ENCODE measurements at regions not wholly inside any gene's neighbourhood (a gene's known extent, or its start where the extent isn't known, plus 50 kb on each side); places are given as distances from the start of the nearest gene placed in this dataset.

- CTCF ChIA-PET (ENCODE audit: low intra/inter-chr PET ratio, low total read pairs) = no interaction called here
- Histone ChIP-seq H3K4me2 (ENCODE audit: low read depth, low read length) (no peak overlapping the region), H3K9me3 (ENCODE audit: low read length) (peaks cover 66% of the 10 kb centered on the region), H2AFZ (ENCODE audit: low read length) (no peak overlapping the region), H3K9ac (ENCODE audit: insufficient read depth, low read depth, low read length) (no peak overlapping the region), H3K79me2 (ENCODE audit: insufficient read depth, low read length) (no peaks in the 10 kb centered on the region), H3K36me3 (replicated peaks in 1 of 2; ENCODE audit: control insufficient read depth in 1 of 2, insufficient read depth in 2 of 2, low read length in 2 of 2) (no peaks in the 10 kb centered on the region), H3K4me1 (ENCODE audit: insufficient read depth, low read length) (no peaks in the 10 kb centered on the region), H3K27ac (ENCODE audit: extremely low read length, insufficient read depth, low read length) (no peak overlapping the region), H3K27me3 (ENCODE audit: control insufficient read depth in 1 of 2, insufficient read depth in 2 of 2, low read length in 2 of 2) (no peaks in the 10 kb centered on the region), H3K4me3 (replicated peaks in 1 of 3; ENCODE audit: insufficient read depth in 1 of 3, low read depth in 2 of 3, low read length in 3 of 3) (no peak overlapping the region), H4K20me1 (ENCODE audit: insufficient read depth, low read length) (no peaks in the 10 kb centered on the region)
- POLR2A ChIA-PET = no interaction called here
- in situ Hi-C loops (cut with HindIII; ENCODE audit: extremely low pct_ligation_motif_present, low pct_unique_long_range_greater_than_20kb) (no loop called here), intact Hi-C loops (cut with micrococcal nuclease; ENCODE audit: unreplicated experiment) (no loop called here)
- FAIRE-seq (no peak), DNase-seq (ENCODE audit: low spot score) (no peak), ATAC-seq (no peak)
- no TSS peak for BruUV-seq (replicated peaks)
- WGBS (ENCODE audit: low lambda C conversion rate) = 38% methylated on average over 5 of the region's 5 CpGs
- no peak for TF ChIP-seq ATF1 (CRISPR knock-in tag; IDR thresholded peaks at IDR 0.05)
- TF ChIP-seq ARNT (IDR thresholded peaks at IDR 0.05) = no peak
- TF ChIP-seq ZNF83 (CRISPR knock-in tag; IDR thresholded peaks at IDR 0.05; ENCODE audit: borderline replicate concordance) = no peak
- TF ChIP-seq ZNF576 (CRISPR knock-in tag; IDR thresholded peaks at IDR 0.05) = no peak
- TF ChIP-seq SIN3B (IDR thresholded peaks at IDR 0.05; ENCODE audit: low read length) = no peak
- no peak for TF ChIP-seq SKIL (CRISPR knock-in tag; IDR thresholded peaks at IDR 0.05; ENCODE audit: borderline replicate concordance)
Measured at GRCh38 chr15:45980366-45980765, 345.5 kb downstream of the SQOR start.

GRCh38 chr15:45981625-45982024 is 346.8 kb downstream of the SQOR start:
- Histone ChIP-seq H3K4me2 (ENCODE audit: low read depth, low read length) (no peak overlapping the region), H3K4me1 (ENCODE audit: insufficient read depth, low read length) (no peaks in the 10 kb centered on the region), H3K36me3 (replicated peaks in 1 of 2; ENCODE audit: control insufficient read depth in 1 of 2, insufficient read depth in 2 of 2, low read length in 2 of 2) (no peaks in the 10 kb centered on the region), H3K27ac (ENCODE audit: extremely low read length, insufficient read depth, low read length) (no peak overlapping the region), H4K20me1 (ENCODE audit: insufficient read depth, low read length) (no peaks in the 10 kb centered on the region), H2AFZ (ENCODE audit: low read length) (no peak overlapping the region), H3K79me2 (ENCODE audit: insufficient read depth, low read length) (no peaks in the 10 kb centered on the region), H3K9ac (ENCODE audit: insufficient read depth, low read depth, low read length) (no peak overlapping the region), H3K27me3 (ENCODE audit: control insufficient read depth in 1 of 2, insufficient read depth in 2 of 2, low read length in 2 of 2) (no peaks in the 10 kb centered on the region), H3K4me3 (replicated peaks in 1 of 3; ENCODE audit: insufficient read depth in 1 of 3, low read depth in 2 of 3, low read length in 3 of 3) (no peak overlapping the region), H3K9me3 (ENCODE audit: low read length) (peaks cover 69% of the 10 kb centered on the region)
- TF ChIP-seq MAFK (conservative IDR thresholded peaks at IDR 0.05 in 1 of 2, IDR thresholded peaks at IDR 0.05 in 1 of 2; ENCODE audit: low read length in 2 of 2) = peak; percentile 21 to 58; a peak in 2 of 4 replicates
- peak; percentile 38; the same call in 1 of the 2 replicates for TF ChIP-seq MAFF (IDR thresholded peaks at IDR 0.05; ENCODE audit: low read depth, low read length)
- TF ChIP-seq ISL2 (CRISPR knock-in tag; IDR thresholded peaks at IDR 0.05) = no peak
- no TSS peak for BruUV-seq (replicated peaks)
- in situ Hi-C loops (cut with HindIII; ENCODE audit: extremely low pct_ligation_motif_present, low pct_unique_long_range_greater_than_20kb) (no loop called here), intact Hi-C loops (cut with micrococcal nuclease; ENCODE audit: unreplicated experiment) (no loop called here)
- 0% methylated on average over 1 of the region's 1 CpG for WGBS (ENCODE audit: low lambda C conversion rate)
- FAIRE-seq (no peak), DNase-seq (ENCODE audit: low spot score) (no peak), ATAC-seq (no peak)
- ChIA-PET CTCF (ENCODE audit: low intra/inter-chr PET ratio, low total read pairs) (no interaction called here), POLR2A (no interaction called here)
